ENCODE measurements at regions not wholly inside any gene's neighbourhood (a gene's known extent, or its start where the extent isn't known, plus 50 kb on each side); places are given as distances from the start of the nearest gene placed in this dataset.

DNA sequence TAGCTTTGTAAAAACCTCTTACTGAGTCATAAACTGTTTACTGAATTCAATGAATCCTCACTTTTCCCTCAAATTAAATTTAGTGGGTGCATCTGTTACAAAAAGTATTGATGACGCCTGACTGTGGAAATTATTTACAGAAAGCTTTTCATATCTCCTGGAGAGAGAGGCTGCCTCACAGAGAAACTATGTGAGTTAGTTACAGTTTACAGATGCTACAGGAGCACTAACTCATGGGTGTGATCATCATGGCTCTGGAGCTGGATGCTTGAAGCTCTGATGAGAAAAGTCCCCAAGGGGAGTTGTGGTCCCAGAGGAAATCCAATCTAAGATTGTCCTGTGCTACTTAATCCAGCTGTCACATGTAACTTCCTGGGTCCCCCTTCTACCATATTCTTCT is 590.8 kb downstream of the LMO7 start:
- H3K36me3 ChIP-seq (ENCODE audit: control insufficient read depth in 1 of 2, insufficient read depth in 2 of 2, low read length in 2 of 2) = no peaks in the 10 kb centered on the region
- no peak overlapping the region for H3K27ac ChIP-seq (ENCODE audit: low read length)
- H3K27me3 ChIP-seq (ENCODE audit: low read depth, low read length) = no peaks in the 10 kb centered on the region
- no peak overlapping the region for H3K4me3 ChIP-seq (ENCODE audit: low read depth in 1 of 2, low read length in 2 of 2)
- H3K4me1 ChIP-seq (ENCODE audit: control insufficient read depth in 1 of 2, insufficient read depth in 2 of 2, low read length in 2 of 2) = no peaks in the 10 kb centered on the region
- H3K9me3 ChIP-seq (ENCODE audit: control insufficient read depth in 1 of 2, low read length in 2 of 2) = no peaks in the 10 kb centered on the region

DNA sequence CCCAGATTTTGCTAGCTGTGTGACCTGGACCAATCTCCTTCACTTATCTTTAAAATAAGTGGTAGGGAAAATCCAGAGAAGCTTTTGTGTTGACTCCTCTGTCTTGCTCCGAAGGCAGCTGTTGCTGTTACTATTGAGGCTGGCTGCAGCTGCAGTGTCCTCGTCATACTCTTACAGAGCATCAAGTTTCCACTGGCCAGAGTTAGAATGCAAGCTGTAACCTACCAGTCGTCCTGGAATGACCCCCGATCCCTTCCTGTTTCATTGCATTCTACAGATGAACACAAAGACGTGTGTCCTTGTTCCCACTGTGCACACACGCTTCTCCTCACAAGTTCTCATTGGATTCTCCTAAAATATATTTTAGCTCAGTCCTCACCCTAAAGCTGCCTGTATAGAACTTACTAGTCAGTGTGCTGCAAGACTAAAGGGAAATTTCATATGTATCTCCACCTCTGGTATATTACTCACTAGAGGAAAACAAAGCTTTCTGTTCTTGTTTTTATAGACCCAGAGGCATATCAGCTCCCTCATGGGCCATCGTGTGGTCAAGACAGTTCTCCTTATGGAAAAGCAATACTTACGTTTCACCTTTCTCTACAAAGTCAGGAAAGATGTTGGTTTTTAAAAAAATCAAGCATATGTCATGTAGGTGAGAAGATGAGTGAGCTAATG is 589.8 kb downstream of the LMO7 start:
- Histone ChIP-seq H3K9me3 (ENCODE audit: control insufficient read depth in 1 of 2, low read length in 2 of 2) (no peaks in the 10 kb centered on the region), H3K4me3 (ENCODE audit: low read depth in 1 of 2, low read length in 2 of 2) (no peak overlapping the region), H3K27ac (ENCODE audit: low read length) (no peak overlapping the region)

DNA sequence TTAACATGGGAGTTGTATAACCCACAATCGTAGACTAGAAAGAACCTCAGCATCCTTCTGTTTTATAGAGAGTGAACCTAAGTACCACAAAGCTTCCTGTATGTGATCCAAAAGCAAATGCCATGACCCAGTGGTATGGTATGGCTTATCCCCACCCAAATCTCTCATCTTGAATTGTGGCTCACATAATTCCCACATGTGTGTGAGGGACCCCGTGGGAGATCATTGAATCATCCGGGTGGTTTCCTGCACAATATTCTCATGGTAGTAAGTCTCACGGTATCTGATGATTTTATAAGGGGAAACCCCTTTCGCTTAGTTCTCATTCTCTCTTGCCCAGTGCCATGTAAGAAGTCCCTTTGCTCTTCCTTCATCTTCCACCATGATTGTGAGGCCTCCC is 587.9 kb downstream of the LMO7 start:
- no peaks in the 10 kb centered on the region for H3K27me3 ChIP-seq (ENCODE audit: low read depth, low read length)
- H3K36me3 ChIP-seq (ENCODE audit: control insufficient read depth in 1 of 2, insufficient read depth in 2 of 2, low read length in 2 of 2) = no peaks in the 10 kb centered on the region
- no peak overlapping the region for H3K4me3 ChIP-seq (ENCODE audit: low read depth in 1 of 2, low read length in 2 of 2)
- H3K4me1 ChIP-seq (ENCODE audit: control insufficient read depth in 1 of 2, insufficient read depth in 2 of 2, low read length in 2 of 2) = no peaks in the 10 kb centered on the region
- no peaks in the 10 kb centered on the region for H3K9me3 ChIP-seq (ENCODE audit: control insufficient read depth in 1 of 2, low read length in 2 of 2)
- no peak overlapping the region for H3K27ac ChIP-seq (ENCODE audit: low read length)

More for the DNA sequence above, 589.8 kb downstream of the LMO7 start:
- H3K4me1 ChIP-seq (ENCODE audit: control insufficient read depth in 1 of 2, insufficient read depth in 2 of 2, low read length in 2 of 2) = no peaks in the 10 kb centered on the region
- H3K36me3 ChIP-seq (ENCODE audit: control insufficient read depth in 1 of 2, insufficient read depth in 2 of 2, low read length in 2 of 2) = no peaks in the 10 kb centered on the region
- no peaks in the 10 kb centered on the region for H3K27me3 ChIP-seq (ENCODE audit: low read depth, low read length)

DNA sequence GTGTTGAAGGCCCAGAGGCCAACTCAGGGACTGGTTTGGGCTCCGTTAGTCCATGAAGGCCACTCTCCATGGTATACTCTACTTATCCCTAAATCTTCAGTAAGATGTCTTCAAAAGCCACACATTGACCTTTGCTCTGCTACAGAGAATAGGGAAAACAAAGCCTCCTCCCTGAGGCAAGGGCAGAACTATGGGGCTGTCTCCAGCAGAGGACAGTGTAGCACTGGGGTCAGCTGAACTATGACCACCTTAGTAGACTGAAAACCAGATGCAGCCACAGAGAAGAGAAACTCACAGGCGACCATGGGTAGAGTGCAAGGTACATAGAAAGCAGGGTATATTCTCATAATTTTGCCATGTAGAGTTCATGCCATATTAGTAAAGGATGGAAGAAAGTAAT is 587.4 kb downstream of the LMO7 start:
- Histone ChIP-seq H3K27ac (ENCODE audit: low read length) (no peak overlapping the region), H3K9me3 (ENCODE audit: control insufficient read depth in 1 of 2, low read length in 2 of 2) (no peaks in the 10 kb centered on the region), H3K36me3 (ENCODE audit: control insufficient read depth in 1 of 2, insufficient read depth in 2 of 2, low read length in 2 of 2) (no peaks in the 10 kb centered on the region), H3K27me3 (ENCODE audit: low read depth, low read length) (no peaks in the 10 kb centered on the region), H3K4me1 (ENCODE audit: control insufficient read depth in 1 of 2, insufficient read depth in 2 of 2, low read length in 2 of 2) (no peaks in the 10 kb centered on the region), H3K4me3 (ENCODE audit: low read depth in 1 of 2, low read length in 2 of 2) (no peak overlapping the region)

DNA sequence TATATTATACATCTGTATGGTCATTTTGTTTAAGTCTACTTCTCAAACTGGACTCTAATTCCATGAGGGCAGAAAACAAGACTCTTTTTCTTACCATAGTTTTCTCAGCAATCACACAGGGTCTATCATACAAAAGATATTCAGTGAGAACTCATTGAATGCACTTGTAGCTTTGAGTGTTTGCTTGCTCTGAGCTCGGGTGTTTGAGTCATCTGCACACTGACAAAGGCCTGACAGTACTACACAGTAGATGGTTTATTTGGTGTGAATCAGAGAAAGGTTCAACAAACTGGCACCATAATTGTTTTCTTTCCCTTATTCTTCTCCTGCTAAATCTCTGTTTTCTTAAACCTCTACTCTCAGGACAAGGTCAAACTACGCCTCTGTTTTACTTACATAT is 586.4 kb downstream of the LMO7 start:
- no peak overlapping the region for H3K27ac ChIP-seq (ENCODE audit: low read length)
- no peaks in the 10 kb centered on the region for H3K27me3 ChIP-seq (ENCODE audit: low read depth, low read length)
- H3K36me3 ChIP-seq (ENCODE audit: control insufficient read depth in 1 of 2, insufficient read depth in 2 of 2, low read length in 2 of 2) = no peaks in the 10 kb centered on the region
- H3K4me1 ChIP-seq (ENCODE audit: control insufficient read depth in 1 of 2, insufficient read depth in 2 of 2, low read length in 2 of 2) = no peaks in the 10 kb centered on the region
- H3K4me3 ChIP-seq (ENCODE audit: low read depth in 1 of 2, low read length in 2 of 2) = no peak overlapping the region
- no peaks in the 10 kb centered on the region for H3K9me3 ChIP-seq (ENCODE audit: control insufficient read depth in 1 of 2, low read length in 2 of 2)

- H3K4me1 ChIP-seq (ENCODE audit: control insufficient read depth in 1 of 2, insufficient read depth in 2 of 2, low read length in 2 of 2) = no peaks in the 10 kb centered on the region
- H3K9me3 ChIP-seq (ENCODE audit: control insufficient read depth in 1 of 2, low read length in 2 of 2) = no peaks in the 10 kb centered on the region
- H3K27ac ChIP-seq (ENCODE audit: low read length) = no peak overlapping the region
- no peaks in the 10 kb centered on the region for H3K36me3 ChIP-seq (ENCODE audit: control insufficient read depth in 1 of 2, insufficient read depth in 2 of 2, low read length in 2 of 2)
- H3K4me3 ChIP-seq (ENCODE audit: low read depth in 1 of 2, low read length in 2 of 2) = no peak overlapping the region
- no peaks in the 10 kb centered on the region for H3K27me3 ChIP-seq (ENCODE audit: low read depth, low read length)
These were observed 580.6 kb downstream of the LMO7 start for GRCh38 chr13:76216729-76217128.

- Histone ChIP-seq H3K36me3 (ENCODE audit: control insufficient read depth in 1 of 2, insufficient read depth in 2 of 2, low read length in 2 of 2) (no peaks in the 10 kb centered on the region), H3K27ac (ENCODE audit: low read length) (no peak overlapping the region), H3K9me3 (ENCODE audit: control insufficient read depth in 1 of 2, low read length in 2 of 2) (no peaks in the 10 kb centered on the region), H3K27me3 (ENCODE audit: low read depth, low read length) (no peaks in the 10 kb centered on the region), H3K4me3 (ENCODE audit: low read depth in 1 of 2, low read length in 2 of 2) (no peak overlapping the region), H3K4me1 (ENCODE audit: control insufficient read depth in 1 of 2, insufficient read depth in 2 of 2, low read length in 2 of 2) (no peaks in the 10 kb centered on the region)
These were observed 577.9 kb downstream of the LMO7 start for GRCh38 chr13:76214001-76214400.

DNA sequence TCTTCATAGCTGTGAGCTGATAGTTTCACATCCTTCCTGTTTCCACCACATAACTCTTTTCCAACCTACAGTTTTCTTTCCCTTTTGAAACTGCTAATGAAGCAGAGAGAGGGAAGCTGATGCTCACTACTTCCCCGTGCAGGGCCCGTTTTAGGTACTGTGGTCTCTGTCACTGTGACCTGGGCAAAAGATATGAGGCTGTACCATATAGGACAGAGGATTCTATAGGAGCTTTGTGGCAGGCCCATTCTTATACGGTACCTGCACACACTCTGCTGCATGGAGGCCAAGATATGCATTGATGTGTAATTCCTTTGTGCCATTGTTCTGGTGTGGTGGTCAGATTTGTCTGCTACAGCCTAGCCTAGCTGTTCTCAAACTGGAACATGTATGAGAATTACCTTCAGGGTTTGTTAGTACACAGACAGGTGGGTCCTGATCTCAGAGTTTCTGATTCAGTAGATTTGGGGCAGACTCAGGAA is 577.3 kb downstream of the LMO7 start:
- H3K36me3 ChIP-seq (ENCODE audit: control insufficient read depth in 1 of 2, insufficient read depth in 2 of 2, low read length in 2 of 2) = no peaks in the 10 kb centered on the region
- H3K9me3 ChIP-seq (ENCODE audit: control insufficient read depth in 1 of 2, low read length in 2 of 2) = no peaks in the 10 kb centered on the region
- H3K27me3 ChIP-seq (ENCODE audit: low read depth, low read length) = no peaks in the 10 kb centered on the region
- no peaks in the 10 kb centered on the region for H3K4me1 ChIP-seq (ENCODE audit: control insufficient read depth in 1 of 2, insufficient read depth in 2 of 2, low read length in 2 of 2)
- no peak overlapping the region for H3K4me3 ChIP-seq (ENCODE audit: low read depth in 1 of 2, low read length in 2 of 2)
- no peak overlapping the region for H3K27ac ChIP-seq (ENCODE audit: low read length)

- Histone ChIP-seq H3K4me1 (ENCODE audit: control insufficient read depth in 1 of 2, insufficient read depth in 2 of 2, low read length in 2 of 2) (no peaks in the 10 kb centered on the region), H3K36me3 (ENCODE audit: control insufficient read depth in 1 of 2, insufficient read depth in 2 of 2, low read length in 2 of 2) (no peaks in the 10 kb centered on the region), H3K9me3 (ENCODE audit: control insufficient read depth in 1 of 2, low read length in 2 of 2) (no peaks in the 10 kb centered on the region), H3K27me3 (ENCODE audit: low read depth, low read length) (no peaks in the 10 kb centered on the region), H3K27ac (ENCODE audit: low read length) (no peak overlapping the region), H3K4me3 (ENCODE audit: low read depth in 1 of 2, low read length in 2 of 2) (no peak overlapping the region)
These were observed 574.1 kb downstream of the LMO7 start for GRCh38 chr13:76210262-76210661.

DNA sequence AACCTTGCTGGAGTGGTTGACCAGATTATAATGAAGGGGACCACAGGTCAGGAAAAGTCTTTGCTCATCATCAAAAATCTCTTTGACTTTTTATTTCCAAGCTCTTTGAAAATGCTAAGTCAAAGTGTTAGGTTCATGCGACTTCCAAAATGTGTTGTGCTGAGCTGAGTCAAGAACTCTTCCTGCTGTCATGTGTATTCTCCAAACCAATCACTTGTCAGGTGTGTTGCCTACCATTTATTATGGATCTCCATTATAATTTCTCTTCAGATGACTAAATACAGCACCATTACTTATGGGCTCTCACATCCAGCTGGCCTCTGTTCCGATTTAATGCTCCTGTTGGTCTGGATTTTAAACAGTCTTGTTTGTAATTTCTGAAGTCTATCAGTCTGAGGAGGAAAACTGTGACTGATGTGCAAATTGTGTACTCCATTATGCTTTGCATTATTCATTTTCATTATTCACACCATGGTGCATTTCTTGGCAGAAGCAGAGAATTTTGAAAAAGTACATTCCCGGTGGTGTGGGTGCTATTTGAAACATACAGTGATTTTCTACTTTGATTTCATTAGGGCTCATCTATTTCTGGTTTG is 562.5 kb downstream of the LMO7 start:
- no peaks in the 10 kb centered on the region for H3K4me1 ChIP-seq (ENCODE audit: control insufficient read depth in 1 of 2, insufficient read depth in 2 of 2, low read length in 2 of 2)
- H3K27me3 ChIP-seq (ENCODE audit: low read depth, low read length) = no peaks in the 10 kb centered on the region

DNA sequence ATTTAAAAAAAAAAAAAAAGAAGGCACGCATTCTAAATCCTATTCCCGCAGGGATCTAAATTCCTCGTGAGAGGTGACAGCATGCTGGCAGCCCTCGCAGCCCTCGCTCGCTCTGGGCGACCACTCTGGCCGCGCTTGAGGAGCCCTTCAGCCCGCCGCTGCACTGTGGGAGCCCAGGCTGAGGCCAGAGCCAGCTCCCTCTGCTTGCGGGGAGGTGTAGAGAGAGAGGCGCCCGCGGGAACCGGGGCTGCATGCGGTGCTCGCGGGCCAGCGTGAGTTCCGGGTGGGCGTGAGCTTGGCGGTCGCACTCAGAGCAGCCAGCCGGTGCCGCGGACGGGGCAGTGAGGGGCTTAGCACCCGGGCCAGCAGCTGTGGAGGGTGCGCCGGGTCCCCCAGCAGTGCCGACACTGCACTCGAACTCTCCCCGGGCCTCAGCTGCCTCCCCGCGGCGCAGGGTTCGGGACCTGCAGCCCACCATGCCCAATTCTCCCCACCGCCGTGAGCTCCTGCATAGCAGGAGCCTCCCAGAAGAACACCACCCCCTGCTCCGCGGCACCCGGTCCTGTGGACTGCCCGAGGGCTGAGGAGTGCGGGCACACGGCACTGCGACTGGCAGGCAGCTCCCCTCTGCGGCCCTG is 553.9 kb downstream of the LMO7 start:
- Histone ChIP-seq H3K4me1 (ENCODE audit: control insufficient read depth in 1 of 2, insufficient read depth in 2 of 2, low read length in 2 of 2) (no peaks in the 10 kb centered on the region), H3K4me3 (ENCODE audit: low read depth in 1 of 2, low read length in 2 of 2) (no peak overlapping the region), H3K9me3 (ENCODE audit: control insufficient read depth in 1 of 2, low read length in 2 of 2) (no peaks in the 10 kb centered on the region), H3K36me3 (ENCODE audit: control insufficient read depth in 1 of 2, insufficient read depth in 2 of 2, low read length in 2 of 2) (no peaks in the 10 kb centered on the region), H3K27me3 (ENCODE audit: low read depth, low read length) (no peaks in the 10 kb centered on the region), H3K27ac (ENCODE audit: low read length) (no peak overlapping the region)

More for the DNA sequence above, 562.5 kb downstream of the LMO7 start:
- no peak overlapping the region for H3K27ac ChIP-seq (ENCODE audit: low read length)
- H3K9me3 ChIP-seq (ENCODE audit: control insufficient read depth in 1 of 2, low read length in 2 of 2) = no peaks in the 10 kb centered on the region
- H3K36me3 ChIP-seq (ENCODE audit: control insufficient read depth in 1 of 2, insufficient read depth in 2 of 2, low read length in 2 of 2) = no peaks in the 10 kb centered on the region
- H3K4me3 ChIP-seq (ENCODE audit: low read depth in 1 of 2, low read length in 2 of 2) = no peak overlapping the region

All from muscle layer of duodenum (tissue), 2 donors.